Activated CD4-positive, alpha-beta T cell treated with anti-CD3 and anti-CD28 coated beads, Interleukin-2, amount 10 ng/mL, durations not matched to agents 24 days and 14 days (primary cell): ENCODE measurements at regions not wholly inside any gene's neighbourhood (a gene's known extent, or its start where the extent isn't known, plus 50 kb on each side); places are given as distances from the start of the nearest gene placed in this dataset.
A peak's percentile ranks its signal among the peaks of the same experiment; 100 is the strongest.

ENCODE experiments used
- DNase-seq: peaks from one replicate; pipeline ENCODE4 v3.0.0; 2022
- H3K27ac Mint-ChIP-seq: one replicate; pipeline ENCODE4 v1.8.0; 2022; ENCODE audit warnings: mild to moderate bottlenecking, mixed read lengths
- H3K27me3 Mint-ChIP-seq: one replicate; pipeline ENCODE4 v1.8.0; 2022; ENCODE audit warnings: mixed read lengths
- H3K36me3 Mint-ChIP-seq: one replicate; pipeline ENCODE4 v1.8.0; 2022; ENCODE audit warnings: low read depth, mild to moderate bottlenecking, mixed read lengths
- H3K4me1 Mint-ChIP-seq: one replicate; pipeline ENCODE4 v1.8.0; 2021; ENCODE audit warnings: mixed read lengths
- H3K4me3 Mint-ChIP-seq: one replicate; pipeline ENCODE4 v1.8.0; 2022; ENCODE audit warnings: mild to moderate bottlenecking, moderate library complexity, mixed read lengths
- H3K9me3 Mint-ChIP-seq: one replicate; pipeline ENCODE4 v1.8.0; 2021; ENCODE audit warnings: mixed read lengths
- intact Hi-C: fragments of 100-400 bp; cut with micrococcal nuclease; formaldehyde crosslinking; loops from one replicate; pipeline ENCODE4 v1.15.1; 2023

DNA sequence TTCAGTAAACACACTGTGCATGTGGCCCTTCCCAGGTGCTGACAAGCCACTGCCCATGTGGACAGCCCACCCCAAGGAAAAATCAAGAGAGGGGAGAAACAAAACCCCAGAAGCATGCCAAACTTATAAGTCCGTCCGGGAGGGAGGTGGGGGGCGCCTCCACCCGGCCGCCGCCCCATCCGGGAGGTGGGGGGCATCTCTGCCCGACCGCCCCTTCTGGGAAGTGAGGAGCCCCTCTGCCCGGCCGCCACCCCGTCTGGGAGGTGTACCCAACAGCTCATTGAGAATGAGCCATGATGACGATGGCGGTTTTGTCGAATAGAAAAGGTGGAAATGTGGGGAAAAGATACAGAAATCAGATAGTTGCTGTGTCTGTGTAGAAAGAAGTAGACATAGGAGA is 53.8 kb upstream of the C2CD4B start:
- no peaks in the 10 kb centered on the region for H3K4me1 Mint-ChIP-seq
- H3K36me3 Mint-ChIP-seq = no peaks in the 10 kb centered on the region
- no peak for DNase-seq
- H3K27me3 Mint-ChIP-seq = peaks cover 4% of the 10 kb centered on the region
- intact Hi-C loops = no loop called here
- H3K4me3 Mint-ChIP-seq = no peak overlapping the region
- H3K27ac Mint-ChIP-seq = no peak overlapping the region
- H3K9me3 Mint-ChIP-seq = peaks cover 13% of the 10 kb centered on the region

DNA sequence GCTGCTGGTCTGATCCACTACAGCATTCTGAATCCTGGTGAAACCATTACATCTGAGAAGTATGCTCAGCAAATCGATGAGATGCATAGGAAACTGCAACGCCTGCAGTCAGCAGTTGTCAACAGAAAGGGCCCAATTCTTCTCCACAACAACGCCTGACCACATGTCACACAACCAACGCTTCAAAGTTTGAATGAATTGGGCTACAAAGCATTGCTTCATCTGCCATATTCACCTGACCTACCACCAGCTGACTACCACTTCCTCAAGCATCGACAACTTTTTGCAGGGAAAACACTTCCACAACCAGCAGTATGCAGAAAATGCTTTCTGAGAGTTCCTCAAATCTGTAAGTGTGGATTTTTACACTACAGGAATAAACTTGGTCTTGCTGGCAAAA is 54.7 kb upstream of the C2CD4B start:
- Mint-ChIP-seq H3K27ac (no peak overlapping the region), H3K36me3 (no peaks in the 10 kb centered on the region), H3K9me3 (peaks cover 13% of the 10 kb centered on the region), H3K27me3 (peaks cover 4% of the 10 kb centered on the region), H3K4me1 (no peaks in the 10 kb centered on the region), H3K4me3 (no peak overlapping the region)
- DNase-seq = no peak
- intact Hi-C loops = no loop called here

DNA sequence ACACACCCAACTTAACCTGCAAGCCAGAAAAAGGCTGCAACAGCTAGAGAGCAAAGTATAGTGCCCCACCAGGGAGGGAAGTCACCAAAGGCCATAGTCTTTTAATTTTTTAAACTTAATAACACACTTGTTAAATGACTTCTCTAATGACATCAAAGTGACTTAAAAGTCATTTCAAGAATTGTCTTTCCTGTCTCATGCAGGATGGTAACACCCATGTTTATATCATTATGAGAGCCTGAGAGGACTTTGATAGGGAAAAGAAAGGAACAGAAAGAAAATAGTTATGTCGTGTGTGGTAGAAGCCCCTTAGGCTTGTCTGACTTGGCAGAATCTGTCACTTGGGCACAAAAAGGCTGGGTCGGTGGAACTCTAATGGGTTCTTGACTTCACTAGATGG is 57.9 kb upstream of the C2CD4B start:
- no peak for DNase-seq
- H3K27ac Mint-ChIP-seq = peak overlapping the region; percentile 62
- no peaks in the 10 kb centered on the region for H3K36me3 Mint-ChIP-seq
- intact Hi-C loops = no loop called here
- no peaks in the 10 kb centered on the region for H3K4me1 Mint-ChIP-seq
- peaks cover 2% of the 10 kb centered on the region for H3K9me3 Mint-ChIP-seq
- H3K27me3 Mint-ChIP-seq = peaks cover 2% of the 10 kb centered on the region
- H3K4me3 Mint-ChIP-seq = peak overlapping the region; percentile 11

DNA sequence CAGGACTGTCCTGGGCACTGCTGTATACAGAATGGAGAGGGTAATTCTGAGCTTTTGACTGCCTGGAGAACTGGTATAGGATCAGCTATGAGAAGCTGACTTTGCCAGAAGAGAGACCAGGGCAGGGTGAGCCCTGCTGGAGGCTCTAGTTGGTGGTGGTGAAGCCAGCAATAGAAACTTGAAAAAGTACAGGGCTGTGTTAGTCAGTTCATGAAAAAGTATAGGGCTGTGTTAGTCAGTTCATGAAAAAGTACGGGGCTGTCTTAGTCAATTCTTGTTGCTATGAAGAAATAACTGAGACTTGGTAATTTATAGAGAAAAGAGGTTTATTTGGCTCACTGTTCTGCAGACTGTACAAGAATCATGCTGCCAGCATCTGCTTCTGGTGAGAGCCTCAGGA is 63.5 kb upstream of the C2CD4B start:
- H3K4me3 Mint-ChIP-seq = no peak overlapping the region
- H3K4me1 Mint-ChIP-seq = no peaks in the 10 kb centered on the region
- no peaks in the 10 kb centered on the region for H3K9me3 Mint-ChIP-seq
- H3K27ac Mint-ChIP-seq = no peak overlapping the region
- intact Hi-C loops = no loop called here
- no peak for DNase-seq
- H3K27me3 Mint-ChIP-seq = peaks cover 8% of the 10 kb centered on the region
- H3K36me3 Mint-ChIP-seq = no peaks in the 10 kb centered on the region

DNA sequence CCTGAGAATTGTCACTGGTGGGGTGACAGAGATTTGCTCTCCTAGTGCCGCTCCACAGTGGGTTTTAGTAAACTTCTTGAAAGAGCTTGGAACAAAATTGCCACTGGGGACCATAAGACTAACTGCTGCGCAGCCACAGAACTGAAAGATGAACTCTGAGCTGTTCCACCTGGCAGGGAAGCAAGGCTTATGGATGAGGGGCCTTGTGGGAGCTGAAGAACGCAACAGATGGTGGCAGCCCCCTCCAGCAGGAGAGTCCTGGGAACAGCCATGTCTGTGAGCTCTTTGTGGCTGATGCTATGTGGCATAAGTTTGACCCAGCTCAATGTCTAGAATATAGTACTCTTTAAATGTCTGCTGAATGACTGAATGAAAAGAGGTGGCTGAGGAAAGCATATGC is 66.8 kb upstream of the C2CD4B start:
- H3K27me3 Mint-ChIP-seq = peaks cover 13% of the 10 kb centered on the region
- no peaks in the 10 kb centered on the region for H3K36me3 Mint-ChIP-seq
- H3K4me3 Mint-ChIP-seq = no peak overlapping the region
- H3K27ac Mint-ChIP-seq = no peak overlapping the region
- no peak for DNase-seq
- no peaks in the 10 kb centered on the region for H3K4me1 Mint-ChIP-seq
- H3K9me3 Mint-ChIP-seq = no peaks in the 10 kb centered on the region
- intact Hi-C loops = no loop called here

DNA sequence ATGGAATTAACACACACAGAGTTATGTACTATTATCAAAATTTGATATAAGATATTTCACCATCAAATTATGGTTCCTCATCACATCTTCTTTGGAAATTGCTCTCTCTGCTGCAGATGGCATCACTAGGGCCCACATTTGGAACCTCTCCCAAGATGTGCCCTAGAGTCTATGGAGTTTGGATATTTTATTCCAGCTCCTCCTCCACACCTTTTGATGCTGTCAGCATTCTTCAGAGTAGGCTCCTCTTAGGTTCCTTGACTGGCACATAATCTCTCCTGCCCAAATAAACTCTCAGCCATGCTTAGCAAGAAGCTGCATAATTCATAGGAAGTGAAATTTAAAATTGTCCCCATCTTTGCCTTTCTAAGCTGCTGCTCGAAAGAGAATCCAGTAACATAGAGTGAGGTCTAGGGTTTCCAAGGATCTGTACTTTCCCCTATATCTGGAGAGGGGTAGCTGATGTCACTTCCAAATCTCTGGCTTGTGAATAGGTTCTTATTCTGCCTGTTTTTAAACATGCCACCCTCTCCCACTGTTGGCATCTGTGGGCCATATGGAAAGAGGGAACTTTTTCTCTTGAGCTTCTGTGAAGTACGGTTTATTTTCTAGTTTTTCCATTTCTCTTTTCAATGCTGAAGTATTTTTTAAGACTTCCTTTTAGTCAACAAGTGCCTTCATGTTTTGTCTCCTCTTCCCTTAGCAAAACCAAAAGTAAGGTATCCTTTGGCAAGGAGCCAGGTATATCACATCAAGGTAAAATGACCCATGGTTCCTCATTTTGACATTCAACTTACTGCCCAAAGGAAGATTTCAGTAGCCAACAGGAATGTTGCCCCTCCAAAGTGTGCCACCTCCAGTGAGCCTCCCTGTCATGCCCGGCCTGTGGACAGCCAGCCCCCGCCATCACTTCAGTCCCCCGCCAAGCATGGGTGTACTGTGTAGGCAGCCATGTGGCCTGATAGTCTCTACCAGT is 75.3 kb upstream of the C2CD4B start:
- Mint-ChIP-seq H3K9me3 (no peaks in the 10 kb centered on the region), H3K4me3 (no peak overlapping the region)

DNA sequence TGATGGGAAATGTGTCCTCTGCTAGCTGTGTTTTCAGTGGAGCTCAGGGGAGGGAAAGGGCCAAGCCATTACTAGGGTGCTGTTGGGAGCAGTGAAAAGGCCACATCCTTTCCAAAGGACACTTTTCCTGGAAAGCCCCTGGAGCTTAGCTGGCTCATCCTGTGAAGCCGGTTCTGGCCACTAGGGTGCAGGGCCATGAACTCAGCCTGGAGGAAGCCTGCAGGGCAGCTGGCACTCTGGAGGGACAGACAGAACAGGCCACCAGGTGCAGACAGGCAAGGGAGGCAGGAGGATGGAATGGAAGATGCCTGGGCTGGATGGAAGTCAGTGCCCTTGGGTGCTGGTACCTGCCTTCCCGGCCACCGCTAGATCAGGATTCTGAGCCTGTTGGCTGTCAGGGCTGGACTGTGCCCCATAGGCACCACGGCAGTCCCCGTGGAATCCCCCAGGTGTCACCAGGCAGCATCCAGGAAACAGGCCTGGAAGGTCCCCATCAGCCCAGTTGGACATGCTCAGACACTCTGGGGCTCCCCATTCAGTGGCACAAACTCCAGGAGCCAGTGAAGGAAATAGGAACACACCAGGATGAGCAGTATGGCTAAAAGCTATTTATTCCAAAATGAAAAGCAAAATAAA is 76.2 kb upstream of the C2CD4B start:
- Mint-ChIP-seq H3K27me3 (peaks cover 2% of the 10 kb centered on the region), H3K9me3 (no peaks in the 10 kb centered on the region), H3K4me3 (no peak overlapping the region), H3K36me3 (no peaks in the 10 kb centered on the region), H3K4me1 (no peaks in the 10 kb centered on the region), H3K27ac (no peak overlapping the region)
- intact Hi-C loops = no loop called here
- no peak for DNase-seq

More for the DNA sequence above, 75.3 kb upstream of the C2CD4B start:
- Mint-ChIP-seq H3K36me3 (no peaks in the 10 kb centered on the region), H3K4me1 (no peaks in the 10 kb centered on the region), H3K27me3 (peaks cover 5% of the 10 kb centered on the region), H3K27ac (no peak overlapping the region)
- no peak for DNase-seq
- intact Hi-C loops = no loop called here

DNA sequence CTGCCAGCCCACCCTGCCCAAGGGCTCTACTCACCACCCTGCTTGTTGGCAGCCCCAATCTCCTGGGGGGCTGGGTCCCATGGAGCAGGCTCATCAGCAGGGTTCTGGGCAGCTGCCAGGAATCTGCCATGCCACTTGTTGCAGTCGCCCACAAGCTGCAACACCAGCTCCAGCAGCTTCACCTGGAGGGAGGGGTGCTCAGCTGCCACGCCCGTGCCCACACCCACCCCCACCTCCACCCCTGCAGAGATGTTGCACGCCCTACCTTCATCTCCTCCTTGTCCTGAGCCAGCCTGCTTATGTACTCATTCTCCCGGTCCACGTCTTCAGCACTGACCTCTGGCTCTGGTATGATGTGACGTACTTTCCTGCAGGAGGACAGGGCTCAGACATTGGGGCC is 77.9 kb upstream of the C2CD4B start:
- intact Hi-C loops = no loop called here
- DNase-seq = no peak
- Mint-ChIP-seq H3K27ac (no peak overlapping the region), H3K4me3 (no peak overlapping the region), H3K27me3 (peaks cover 3% of the 10 kb centered on the region), H3K36me3 (no peaks in the 10 kb centered on the region), H3K9me3 (no peaks in the 10 kb centered on the region), H3K4me1 (no peaks in the 10 kb centered on the region)

DNA sequence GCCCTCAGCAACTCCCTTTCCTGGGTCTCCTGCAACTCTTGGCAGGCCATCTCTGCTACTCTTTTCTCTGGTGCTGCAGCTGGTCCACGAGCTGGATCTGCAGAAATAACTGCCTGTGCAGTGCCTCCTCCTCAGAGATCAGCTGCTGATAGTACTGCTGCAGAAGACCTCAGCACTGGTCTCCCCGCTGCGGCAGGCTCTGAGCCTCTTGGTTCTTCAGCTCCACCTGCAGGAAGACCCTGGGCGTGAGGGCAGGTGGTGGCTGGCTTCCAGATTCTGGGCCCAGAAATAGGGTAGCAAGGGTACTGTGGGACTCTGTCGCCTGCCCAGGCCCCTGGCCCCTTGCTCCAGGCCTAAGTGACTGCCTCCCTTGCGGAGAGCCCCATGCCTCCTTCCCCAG is 79.7 kb upstream of the C2CD4B start:
- Mint-ChIP-seq H3K9me3 (no peaks in the 10 kb centered on the region), H3K4me1 (no peaks in the 10 kb centered on the region), H3K27me3 (peaks cover 3% of the 10 kb centered on the region), H3K36me3 (no peaks in the 10 kb centered on the region), H3K4me3 (no peak overlapping the region), H3K27ac (no peak overlapping the region)
- no peak for DNase-seq
- intact Hi-C loops = no loop called here

DNA sequence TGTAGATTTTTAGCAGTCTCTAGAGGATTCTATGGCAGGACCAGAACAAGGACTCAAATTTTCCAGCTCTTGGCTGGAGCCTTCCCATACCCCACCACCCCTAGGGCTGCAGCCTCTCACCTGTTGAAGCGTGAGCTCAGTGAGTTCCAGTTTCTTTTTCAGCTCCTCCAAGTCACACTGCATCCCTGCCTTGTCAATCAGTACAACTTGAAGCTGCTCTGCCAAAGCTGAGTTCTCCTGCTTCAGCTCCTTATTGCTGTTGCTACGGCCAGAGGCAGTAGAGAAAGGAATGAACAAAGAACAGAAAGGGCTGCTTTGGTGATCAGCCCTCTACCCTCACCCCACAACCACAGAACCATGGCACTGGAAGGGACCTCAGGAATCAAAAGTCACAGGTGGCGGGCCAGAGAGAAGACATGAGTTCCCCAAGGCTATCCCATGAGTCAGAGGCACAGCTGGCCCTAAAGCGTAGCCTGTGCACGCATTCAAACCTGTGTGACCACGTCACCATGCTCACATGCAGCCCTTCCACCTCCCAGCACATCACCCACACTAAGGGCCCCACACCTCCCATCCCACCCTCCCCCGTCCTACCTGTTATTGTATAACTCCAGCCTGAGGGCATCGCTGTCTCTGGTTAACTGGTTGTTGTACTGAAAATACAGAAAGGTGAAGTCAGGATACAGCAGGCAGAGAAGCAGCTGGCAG is 83.3 kb upstream of the C2CD4B start:
- Mint-ChIP-seq H3K4me3 (no peak overlapping the region), H3K4me1 (no peaks in the 10 kb centered on the region), H3K27me3 (peaks cover 3% of the 10 kb centered on the region), H3K36me3 (no peaks in the 10 kb centered on the region), H3K27ac (no peak overlapping the region), H3K9me3 (no peaks in the 10 kb centered on the region)
- DNase-seq = no peak
- intact Hi-C loops = no loop called here

DNA sequence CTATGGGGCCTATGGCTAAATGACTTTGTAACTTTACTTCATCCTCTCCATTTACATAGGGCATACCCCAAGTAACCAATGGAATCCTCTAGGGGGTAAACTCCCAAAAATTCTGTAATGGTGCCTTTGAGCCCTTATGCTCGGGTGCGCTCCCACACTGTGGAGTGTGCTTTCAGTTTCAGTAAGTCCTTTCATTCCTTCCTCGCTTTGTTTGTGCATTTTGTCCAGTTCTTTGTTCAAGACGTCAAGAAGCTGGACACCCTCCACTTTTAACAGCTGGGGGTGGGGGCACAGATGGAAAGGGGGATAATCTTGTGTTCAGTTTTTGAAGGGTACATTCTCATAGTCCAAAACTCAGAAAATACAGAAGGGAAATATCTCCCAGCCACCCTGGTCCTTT is 84.4 kb upstream of the C2CD4B start:
- no peak overlapping the region for H3K27ac Mint-ChIP-seq
- no peaks in the 10 kb centered on the region for H3K9me3 Mint-ChIP-seq
- no peaks in the 10 kb centered on the region for H3K36me3 Mint-ChIP-seq
- H3K4me3 Mint-ChIP-seq = no peak overlapping the region
- no peaks in the 10 kb centered on the region for H3K4me1 Mint-ChIP-seq
- DNase-seq = no peak
- intact Hi-C loops = no loop called here
- H3K27me3 Mint-ChIP-seq = peaks cover 5% of the 10 kb centered on the region

DNA sequence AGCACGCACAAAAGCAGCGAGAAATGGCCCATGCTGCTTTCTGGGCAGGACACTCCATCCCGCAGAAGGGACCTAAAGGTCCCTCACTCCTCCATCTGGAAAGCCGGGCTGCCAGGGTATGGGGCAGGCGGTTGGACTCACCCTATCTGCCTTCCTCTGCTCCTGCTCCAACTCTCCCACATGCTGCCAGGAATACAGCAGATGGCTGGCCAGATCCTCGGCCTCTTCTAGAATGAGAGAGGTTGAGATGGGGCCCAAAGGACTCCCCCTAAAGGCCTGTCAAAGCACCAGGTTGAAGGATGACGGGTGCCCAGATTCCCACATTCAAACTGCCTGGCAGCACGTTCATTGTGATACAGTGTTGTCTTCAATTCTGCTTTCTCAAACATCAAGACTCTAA is 85.1 kb upstream of the C2CD4B start:
- no peak overlapping the region for H3K27ac Mint-ChIP-seq
- H3K27me3 Mint-ChIP-seq = peaks cover 6% of the 10 kb centered on the region
- DNase-seq = no peak
- H3K36me3 Mint-ChIP-seq = no peaks in the 10 kb centered on the region
- no peaks in the 10 kb centered on the region for H3K9me3 Mint-ChIP-seq
- H3K4me1 Mint-ChIP-seq = no peaks in the 10 kb centered on the region
- H3K4me3 Mint-ChIP-seq = no peak overlapping the region
- intact Hi-C loops = no loop called here

DNA sequence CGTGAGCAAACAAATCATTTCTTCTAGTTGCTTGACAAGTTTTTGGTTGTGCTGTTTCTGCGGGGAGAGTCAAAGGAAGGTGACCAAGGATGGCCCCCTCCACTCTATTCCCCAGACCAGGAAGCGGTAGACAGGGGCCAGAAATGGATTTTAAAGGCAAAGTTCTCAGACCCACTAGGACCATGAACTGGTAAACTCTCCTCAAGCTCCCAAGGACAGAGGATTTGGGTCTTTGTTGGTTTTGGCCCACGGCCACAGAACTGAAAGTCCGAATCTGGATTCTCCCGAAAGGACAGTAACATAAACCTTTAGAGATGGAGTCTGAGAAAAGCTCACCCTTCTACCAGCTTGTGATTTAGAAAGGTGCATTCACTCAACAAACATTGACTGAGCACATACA is 85.9 kb upstream of the C2CD4B start:
- H3K4me3 Mint-ChIP-seq = no peak overlapping the region
- H3K9me3 Mint-ChIP-seq = no peaks in the 10 kb centered on the region
- no peak overlapping the region for H3K27ac Mint-ChIP-seq
- intact Hi-C loops = no loop called here
- no peaks in the 10 kb centered on the region for H3K4me1 Mint-ChIP-seq
- DNase-seq = no peak
- H3K27me3 Mint-ChIP-seq = peaks cover 7% of the 10 kb centered on the region
- H3K36me3 Mint-ChIP-seq = no peaks in the 10 kb centered on the region

DNA sequence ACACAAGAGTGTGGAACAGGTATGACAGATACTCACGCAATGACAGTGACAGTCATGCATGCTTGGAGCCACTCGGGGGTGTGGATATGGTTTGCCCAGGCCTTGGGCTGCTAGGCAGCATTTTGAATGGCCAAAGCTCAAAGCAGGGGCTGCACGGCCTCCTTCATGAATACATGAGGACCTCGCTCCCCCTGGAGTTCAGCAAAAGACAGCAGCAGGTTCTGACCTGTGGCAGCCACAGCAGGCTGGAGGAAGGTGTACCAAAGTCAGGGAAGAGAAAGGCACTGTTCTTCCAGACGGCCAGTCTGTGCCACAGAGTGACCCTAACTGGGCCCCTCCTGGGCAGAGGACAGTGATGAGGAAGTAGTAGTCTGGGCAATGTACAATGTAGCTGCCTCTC is 88.2 kb upstream of the C2CD4B start:
- Mint-ChIP-seq H3K4me1 (no peaks in the 10 kb centered on the region), H3K4me3 (no peak overlapping the region), H3K9me3 (no peaks in the 10 kb centered on the region), H3K27me3 (peaks cover 4% of the 10 kb centered on the region), H3K27ac (no peak overlapping the region), H3K36me3 (no peaks in the 10 kb centered on the region)
- no peak for DNase-seq
- intact Hi-C loops = no loop called here
